ENCODE measurements at regions not wholly inside any gene's neighbourhood (a gene's known extent, or its start where the extent isn't known, plus 50 kb on each side); places are given as distances from the start of the nearest gene placed in this dataset.

- TF ChIP-seq CTCF (IDR thresholded peaks at IDR 0.05) (no peak), ZFX (IDR thresholded peaks at IDR 0.05; ENCODE audit: borderline replicate concordance) (no peak)
Observed at GRCh38 chr14:48023881-48024280, 348.5 kb upstream of the MDGA2 start.

Data from 22Rv1 (cell line).